ENCODE measurements at regions not wholly inside any gene's neighbourhood (a gene's known extent, or its start where the extent isn't known, plus 50 kb on each side); places are given as distances from the start of the nearest gene placed in this dataset.

- TF ChIP-seq POLR2A (IDR thresholded peaks at IDR 0.05; ENCODE audit: low read depth) (no peak), EP300 (IDR thresholded peaks at IDR 0.05) (no peak)
Observed at GRCh38 chr18:52190631-52191030, 149.4 kb upstream of the DCC start.

Measured in esophagus muscularis mucosa (tissue), 2 donors.